Upper lobe of left lung (tissue), 6 donors: ENCODE measurements at regions not wholly inside any gene's neighbourhood (a gene's known extent, or its start where the extent isn't known, plus 50 kb on each side); places are given as distances from the start of the nearest gene placed in this dataset.

ENCODE experiments used
- ATAC-seq, 2 donors: fragments of 200-7000 bp; cut with Tn5 transposase; one replicate each; pipeline ENCODE4 v1.9.1; 2022; ENCODE audit warnings: mild to moderate bottlenecking in 2 of 2, moderate library complexity in 2 of 2; ENCODE audit not compliant: low FRiP score in 2 of 2
- DNase-seq, 2 donors: peaks; one replicate each; pipeline ENCODE4 v3.0.0-alpha.2; 2019 to 2020
- H3K27ac ChIP-seq, 4 donors: fragments of 200-600 bp; sonication (generic); one replicate each; pipeline ENCODE4 v1.5.1; 2016 to 2019
- H3K27me3 ChIP-seq, 4 donors: fragments of 200-600 bp; sonication (generic); one replicate each; pipeline ENCODE4 v1.5.1; 2017 to 2019
- H3K36me3 ChIP-seq, 4 donors: fragments of 200-600 bp; sonication (generic); one replicate each; pipeline ENCODE4 v1.5.1; 2016 to 2019
- H3K4me1 ChIP-seq, 4 donors: fragments of 200-600 bp; sonication (generic); one replicate each; pipeline ENCODE4 v1.5.1; 2018 to 2019
- H3K4me3 ChIP-seq, 4 donors: fragments of 200-600 bp; sonication (generic); one replicate each; pipeline ENCODE4 v1.5.1; 2017 to 2019; ENCODE audit warnings: mild to moderate bottlenecking in 2 of 4, moderate library complexity in 1 of 4
- H3K9me3 ChIP-seq, 4 donors: fragments of 200-600 bp; sonication (generic); one replicate each; pipeline ENCODE4 v1.5.1; 2018 to 2019
- CTCF ChIP-seq, 6 experiments: fragments of 450-650 bp in 4 of 6; fragments of 200-600 bp in 2 of 6; sonication (generic) in 2 of 6; IDR thresholded peaks; one replicate each; pipeline ENCODE4 v1.5.1; 2016 to 2019; ENCODE audit warnings: antibody characterized with exemption in 6 of 6
- EP300 ChIP-seq, 4 donors: sonication (generic); formaldehyde crosslinking; IDR thresholded peaks; one replicate each; pipeline ENCODE4 v1.5.1; 2017; ENCODE audit warnings: antibody characterized with exemption in 4 of 4, control low read depth in 2 of 4
- POLR2A ChIP-seq, 4 donors: fragments of 450-650 bp; IDR thresholded peaks; one replicate each; pipeline ENCODE4 v1.5.1; 2016 to 2017; ENCODE audit warnings: antibody characterized with exemption in 4 of 4, mild to moderate bottlenecking in 2 of 4
- POLR2AphosphoS5 ChIP-seq, 2 donors: sonication (generic); formaldehyde crosslinking; IDR thresholded peaks; one replicate each; pipeline ENCODE4 v1.5.1; 2017; ENCODE audit warnings: antibody characterized with exemption in 2 of 2
- WGBS, 2 donors: methylation state at CpG; one replicate each; pipeline ENCODE4 v1.1.5; 2017 to 2018; 5-methylcytosine and 5-hydroxymethylcytosine counted together
- donor health status: DM: no; HTN: no; CAD: no; lungs with moderate emphysema.
- donor health status: DM: no; HTN: yes; CAD: no; lungs with severe emphysema.

GRCh38 chr20:57040924-57041323 lies 225.5 kb downstream of the BMP7 start:
- no peaks in the 10 kb centered on the region for H3K36me3 ChIP-seq
- no peaks in the 10 kb centered on the region for H3K27me3 ChIP-seq
- no peak overlapping the region for H3K27ac ChIP-seq
- DNase-seq (no peak), ATAC-seq (peak in 1 of 2 donors; percentile 45)
- no peaks in the 10 kb centered on the region for H3K4me1 ChIP-seq
- no peak overlapping the region for H3K4me3 ChIP-seq
- no peak for TF ChIP-seq POLR2A (IDR thresholded peaks at IDR 0.05)
- TF ChIP-seq CTCF (IDR thresholded peaks at IDR 0.05) = no peak
- TF ChIP-seq POLR2AphosphoS5 (IDR thresholded peaks at IDR 0.05) = no peak
- TF ChIP-seq EP300 (IDR thresholded peaks at IDR 0.05) = no peak
- H3K9me3 ChIP-seq = no peaks in the 10 kb centered on the region
- 67% methylated on average over 8 of the region's 8 CpGs for WGBS, 2 donors

- Histone ChIP-seq H3K4me3 (no peak overlapping the region), H3K36me3 (no peaks in the 10 kb centered on the region), H3K9me3 (no peaks in the 10 kb centered on the region), H3K27ac (no peak overlapping the region), H3K4me1 (no peaks in the 10 kb centered on the region), H3K27me3 (no peaks in the 10 kb centered on the region)
- DNase-seq (no peak), ATAC-seq (no peak)
- TF ChIP-seq POLR2A (IDR thresholded peaks at IDR 0.05) (no peak), EP300 (IDR thresholded peaks at IDR 0.05) (no peak), POLR2AphosphoS5 (IDR thresholded peaks at IDR 0.05) (no peak), CTCF (IDR thresholded peaks at IDR 0.05) (no peak)
- 69 to 83% methylated on average over 5 of the region's 5 CpGs for WGBS, 2 donors
Observed at GRCh38 chr20:57043091-57043490, 223.3 kb downstream of the BMP7 start.

GRCh38 chr20:57043669-57044268 lies 222.7 kb downstream of the BMP7 start:
- no peaks in the 10 kb centered on the region for H3K27me3 ChIP-seq
- no peaks in the 10 kb centered on the region for H3K36me3 ChIP-seq
- DNase-seq = no peak

GRCh38 chr20:57047281-57048026 lies 219.0 kb downstream of the BMP7 start:
- Histone ChIP-seq H3K4me1 (no peaks in the 10 kb centered on the region), H3K4me3 (no peak overlapping the region), H3K9me3 (no peaks in the 10 kb centered on the region), H3K36me3 (no peaks in the 10 kb centered on the region), H3K27ac (no peak overlapping the region), H3K27me3 (no peaks in the 10 kb centered on the region)
- no peak for ATAC-seq
- peak in 1 of 6 experiments; percentile 15 for TF ChIP-seq CTCF (IDR thresholded peaks at IDR 0.05)
- TF ChIP-seq EP300 (IDR thresholded peaks at IDR 0.05) = no peak
- no peak for DNase-seq
- 33 to 41% methylated on average over 16 to 20 of the region's 20 CpGs for WGBS, 2 donors

More at GRCh38 chr20:57043669-57044268, 222.7 kb downstream of the BMP7 start:
- TF ChIP-seq POLR2AphosphoS5 (IDR thresholded peaks at IDR 0.05) (no peak), EP300 (IDR thresholded peaks at IDR 0.05) (no peak), POLR2A (IDR thresholded peaks at IDR 0.05) (no peak), CTCF (IDR thresholded peaks at IDR 0.05) (no peak)
- Histone ChIP-seq H3K9me3 (no peaks in the 10 kb centered on the region), H3K4me3 (no peak overlapping the region), H3K4me1 (no peaks in the 10 kb centered on the region), H3K27ac (no peak overlapping the region)
- 53 to 60% methylated on average over 16 of the region's 16 CpGs for WGBS, 2 donors
- ATAC-seq = no peak
